Common myeloid progenitor, CD34-positive (primary cell): ENCODE measurements at regions not wholly inside any gene's neighbourhood (a gene's known extent, or its start where the extent isn't known, plus 50 kb on each side); places are given as distances from the start of the nearest gene placed in this dataset.

Experiments
- CTCF ChIA-PET: fragments of 350-600 bp; sonication (Branson Sonifier 250); formaldehyde crosslinking; loops from one replicate; lab custom pipeline; 2021; ENCODE audit warnings: antibody characterized with exemption; lab: Charles Lee
- POLR2A ChIA-PET: fragments of 350-600 bp; sonication (Branson Sonifier 250); formaldehyde crosslinking; loops from one replicate; lab custom pipeline; 2021; ENCODE audit warnings: antibody characterized with exemption; lab: Charles Lee
- DNase-seq, 3 donors: peaks; one replicate each; pipeline versions ENCODE4 v3.0.0 to v3.0.0-alpha.2; 2013
- H3K27ac ChIP-seq, 2 experiments: 1 replicate in 1 of 2; 2 replicates in 1 of 2; pipeline ENCODE4 v1.7.0; 2013; ENCODE audit warnings: inconsistent platforms in 2 of 2, low read length in 2 of 2, mild to moderate bottlenecking in 2 of 2, low read depth in 1 of 2, moderate library complexity in 1 of 2; ENCODE audit not compliant: severe bottlenecking in 2 of 2, insufficient read depth in 1 of 2, poor library complexity in 1 of 2
- H3K27me3 ChIP-seq, 5 experiments: replicated peaks in 2 of 5; 1 replicate in 3 of 5; 2 replicates in 2 of 5; pipeline versions ENCODE4 v1.6.1 to v1.7.0; 2013; ENCODE audit warnings: low read length in 4 of 5, mild to moderate bottlenecking in 2 of 5, moderate library complexity in 2 of 5, inconsistent platforms in 1 of 5; ENCODE audit not compliant: insufficient read depth in 5 of 5, control insufficient read depth in 4 of 5
- H3K36me3 ChIP-seq, 4 experiments: 1 replicate in 2 of 4; 2 replicates in 2 of 4; pipeline versions ENCODE4 v1.6.1 to v1.7.0; 2013; ENCODE audit warnings: low read length in 3 of 4, control low read depth in 1 of 4, mild to moderate bottlenecking in 1 of 4; ENCODE audit not compliant: control insufficient read depth in 4 of 4, insufficient read depth in 4 of 4
- H3K4me1 ChIP-seq, 4 experiments: 1 replicate in 3 of 4; 2 replicates in 1 of 4; pipeline versions ENCODE4 v1.6.1 to v1.7.1; 2013; ENCODE audit warnings: low read length in 3 of 4, mild to moderate bottlenecking in 3 of 4, control low read depth in 1 of 4, inconsistent platforms in 1 of 4, moderate library complexity in 1 of 4; ENCODE audit not compliant: control insufficient read depth in 4 of 4, insufficient read depth in 4 of 4; ENCODE audit errors: control extremely low read depth in 1 of 4
- H3K4me3 ChIP-seq, 7 experiments: 1 replicate in 4 of 7; 2 replicates in 3 of 7; pipeline versions ENCODE4 v1.5.1 to v1.7.0; 2013; ENCODE audit warnings: mild to moderate bottlenecking in 7 of 7, low read length in 6 of 7, moderate library complexity in 6 of 7, inconsistent platforms in 2 of 7, low read depth in 2 of 7, control low read depth in 1 of 7; ENCODE audit not compliant: insufficient read depth in 4 of 7, control insufficient read depth in 1 of 7; ENCODE audit errors: extremely low read depth in 1 of 7
- H3K9me3 ChIP-seq, 5 experiments: 1 replicate in 4 of 5; 2 replicates in 1 of 5; pipeline versions ENCODE4 v1.6.1 to v1.7.1; 2013; ENCODE audit warnings: low read length in 4 of 5, mild to moderate bottlenecking in 2 of 5, inconsistent platforms in 1 of 5, low read depth in 1 of 5, moderate library complexity in 1 of 5; ENCODE audit not compliant: control insufficient read depth in 4 of 5, insufficient read depth in 2 of 5; ENCODE audit errors: control extremely low read depth in 1 of 5
- WGBS: methylation state at CpG from one replicate; pipeline ENCODE4 v1.1.5; 2013; ENCODE audit not compliant: insufficient coverage; 5-methylcytosine and 5-hydroxymethylcytosine counted together

DNA sequence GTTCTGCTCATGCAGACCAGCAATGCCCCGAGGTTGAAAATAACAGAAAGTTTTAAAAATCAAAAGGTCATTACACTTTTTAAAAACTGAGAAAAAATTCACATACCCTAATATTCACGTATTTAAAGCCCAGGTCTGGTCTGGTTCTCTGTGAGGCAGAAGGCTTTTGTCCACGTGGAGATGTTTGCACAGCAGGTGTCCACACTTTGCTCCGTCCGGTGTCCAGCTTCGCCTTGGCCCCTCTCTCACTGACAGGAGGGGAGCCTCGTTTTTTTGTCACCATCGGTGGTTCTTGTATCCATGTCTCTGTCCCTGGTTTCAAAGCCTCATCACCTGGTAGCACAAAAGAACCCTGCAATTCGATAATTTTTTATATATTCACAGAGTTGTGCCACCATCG lies 434.6 kb upstream of the FRG1 start:
- ChIA-PET POLR2A (no interaction called here), CTCF (no interaction called here)
- Histone ChIP-seq H3K4me1 (peaks cover 0 to 5% (median 0%) of the 10 kb centered on the region in 4 experiments), H3K27me3 (no peaks in the 10 kb centered on the region), H3K36me3 (no peaks in the 10 kb centered on the region), H3K27ac (no peak overlapping the region), H3K9me3 (peaks cover 0 to 5% (median 2%) of the 10 kb centered on the region in 5 experiments), H3K4me3 (no peak overlapping the region)
- WGBS, result 83% methylated on average over 7 of the region's 10 CpGs
- no peak for DNase-seq

GRCh38 chr4:189507060-189507459 lies 433.6 kb upstream of the FRG1 start:
- ChIA-PET POLR2A (no interaction called here), CTCF (no interaction called here)
- H3K4me3 ChIP-seq, result no peak overlapping the region
- no peak for DNase-seq
- H3K9me3 ChIP-seq, result peaks cover 0 to 5% (median 2%) of the 10 kb centered on the region in 5 experiments
- no peaks in the 10 kb centered on the region for H3K27me3 ChIP-seq
- H3K4me1 ChIP-seq, result peaks cover 0 to 5% (median 0%) of the 10 kb centered on the region in 4 experiments
- H3K36me3 ChIP-seq, result no peaks in the 10 kb centered on the region
- WGBS, result no CpG with 5 or more reads among the region's 2 CpGs
- H3K27ac ChIP-seq, result no peak overlapping the region

- POLR2A ChIA-PET, result no interaction called here
- Histone ChIP-seq H3K27ac (no peak overlapping the region), H3K36me3 (no peaks in the 10 kb centered on the region), H3K4me3 (no peak overlapping the region), H3K9me3 (peaks cover 0 to 5% (median 2%) of the 10 kb centered on the region in 5 experiments), H3K27me3 (no peaks in the 10 kb centered on the region), H3K4me1 (no peaks in the 10 kb centered on the region)
- no peak for DNase-seq
- CTCF ChIA-PET, result no interaction called here
- no CpG with 5 or more reads among the region's 1 CpG for WGBS
These were observed 430.1 kb upstream of the FRG1 start for GRCh38 chr4:189510601-189511000.

DNA sequence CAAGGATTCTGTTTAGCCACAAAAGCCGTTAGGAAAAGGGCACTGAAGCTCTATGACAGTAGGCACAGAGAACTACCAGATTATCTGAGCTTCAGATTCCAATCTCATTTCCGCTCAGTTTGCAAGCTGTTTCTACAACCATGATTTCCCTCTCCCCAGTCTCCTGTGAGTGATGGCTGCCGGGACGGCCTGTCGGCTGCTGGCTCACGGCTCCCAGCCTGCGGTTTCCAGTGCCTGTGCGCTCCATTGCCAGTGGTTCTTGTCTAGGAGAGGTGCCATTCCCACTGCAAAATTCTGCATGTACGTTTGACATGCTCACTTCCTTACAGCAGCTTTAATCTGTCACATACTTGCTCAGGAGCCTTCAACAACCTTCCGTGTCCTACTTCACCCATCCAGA lies 429.1 kb upstream of the FRG1 start:
- Histone ChIP-seq H3K27ac (no peak overlapping the region), H3K4me3 (no peak overlapping the region), H3K4me1 (no peaks in the 10 kb centered on the region), H3K9me3 (peaks cover 0 to 5% (median 2%) of the 10 kb centered on the region in 5 experiments), H3K36me3 (no peaks in the 10 kb centered on the region), H3K27me3 (no peaks in the 10 kb centered on the region)
- CTCF ChIA-PET, result no interaction called here
- no peak for DNase-seq
- POLR2A ChIA-PET, result no interaction called here
- 96% methylated on average over 9 of the region's 10 CpGs for WGBS

DNA sequence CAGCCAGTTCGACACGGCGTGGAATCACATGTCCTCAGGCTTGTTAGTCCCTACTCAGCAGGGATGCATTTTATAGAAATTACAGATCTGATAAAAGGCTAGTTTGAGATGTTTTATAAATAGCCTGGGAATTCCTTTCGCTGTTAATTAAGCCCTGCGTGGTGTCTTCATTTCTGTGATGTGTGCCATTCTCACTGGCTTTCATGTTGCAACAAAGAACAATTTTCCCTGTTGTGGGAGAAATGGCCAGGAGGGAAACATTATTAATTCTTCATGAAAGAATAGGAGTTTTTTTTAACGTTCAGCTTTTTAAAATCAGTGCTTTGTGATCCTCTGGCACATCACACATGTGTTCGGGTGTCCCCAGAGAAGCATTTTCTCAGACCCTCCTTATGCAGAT lies 427.3 kb upstream of the FRG1 start:
- POLR2A ChIA-PET, result no interaction called here
- H3K4me1 ChIP-seq, result no peaks in the 10 kb centered on the region
- CTCF ChIA-PET, result no interaction called here
- no peak overlapping the region for H3K4me3 ChIP-seq
- H3K36me3 ChIP-seq, result no peaks in the 10 kb centered on the region
- no peak for DNase-seq
- no peak overlapping the region for H3K27ac ChIP-seq
- H3K9me3 ChIP-seq, result peaks cover 0 to 5% (median 2%) of the 10 kb centered on the region in 5 experiments
- H3K27me3 ChIP-seq, result no peaks in the 10 kb centered on the region
- WGBS, result over 99% methylated on average over 7 of the region's 7 CpGs

GRCh38 chr4:189514209-189514608 lies 426.5 kb upstream of the FRG1 start:
- Histone ChIP-seq H3K4me1 (no peaks in the 10 kb centered on the region), H3K27me3 (no peaks in the 10 kb centered on the region), H3K4me3 (no peak overlapping the region), H3K36me3 (no peaks in the 10 kb centered on the region), H3K27ac (no peak overlapping the region), H3K9me3 (peaks cover 0 to 5% (median 2%) of the 10 kb centered on the region in 5 experiments)
- WGBS, result over 99% methylated on average over 9 of the region's 9 CpGs
- CTCF ChIA-PET, result no interaction called here
- POLR2A ChIA-PET, result no interaction called here
- no peak for DNase-seq

GRCh38 chr4:189516902-189517301 lies 423.8 kb upstream of the FRG1 start:
- Histone ChIP-seq H3K36me3 (no peaks in the 10 kb centered on the region), H3K9me3 (no peaks in the 10 kb centered on the region), H3K27ac (no peak overlapping the region), H3K4me3 (no peak overlapping the region), H3K27me3 (peaks cover 0 to 3% (median 0%) of the 10 kb centered on the region in 5 experiments), H3K4me1 (no peaks in the 10 kb centered on the region)
- DNase-seq, result no peak
- ChIA-PET POLR2A (no interaction called here), CTCF (no interaction called here)
- WGBS, result no CpG with 5 or more reads among the region's 1 CpG
